ENCODE measurements at regions not wholly inside any gene's neighbourhood (a gene's known extent, or its start where the extent isn't known, plus 50 kb on each side); places are given as distances from the start of the nearest gene placed in this dataset.

- TF ChIP-seq EP300 (IDR thresholded peaks at IDR 0.05; ENCODE audit: low read depth) (no peak), POLR2A (IDR thresholded peaks at IDR 0.05) (no peak), CTCF (IDR thresholded peaks at IDR 0.05) (no peak), POLR2AphosphoS5 (IDR thresholded peaks at IDR 0.05) (no peak)
- H3K9me3 ChIP-seq = no peaks in the 10 kb centered on the region
- WGBS, 2 donors (ENCODE audit: low coverage in 1 of 2) = 71 to 85% methylated on average over 4 of the region's 4 CpGs
- no peaks in the 10 kb centered on the region for H3K4me1 ChIP-seq
- no peaks in the 10 kb centered on the region for H3K36me3 ChIP-seq
- DNase-seq = no peak
- in situ Hi-C loops (cut with MboI; ENCODE audit: low pct_ligation_motif_present in 1 of 4, low pct_unique_long_range_greater_than_20kb in 1 of 4, low sequenced_read_pairs in 3 of 4) (no loop called here), intact Hi-C loops (cut with DNase I; ENCODE audit: low total_unique reads) (no loop called here)
- no peaks in the 10 kb centered on the region for H3K27me3 ChIP-seq
- H3K4me3 ChIP-seq = no peak overlapping the region
- no peak overlapping the region for H3K27ac ChIP-seq
Measured at GRCh38 chr4:165754664-165755063, 118.4 kb upstream of the TLL1 start.

GRCh38 chr4:165756836-165757235, 116.2 kb upstream of the TLL1 start:
- no peak overlapping the region for H3K4me3 ChIP-seq
- TF ChIP-seq POLR2A (IDR thresholded peaks at IDR 0.05) = no peak
- TF ChIP-seq CTCF (IDR thresholded peaks at IDR 0.05) = no peak
- no peak for TF ChIP-seq EP300 (IDR thresholded peaks at IDR 0.05; ENCODE audit: low read depth)
- no peak for TF ChIP-seq POLR2AphosphoS5 (IDR thresholded peaks at IDR 0.05)
- no peaks in the 10 kb centered on the region for H3K27me3 ChIP-seq
- DNase-seq = no peak
- intact Hi-C loops (cut with DNase I; ENCODE audit: low total_unique reads) = no loop called here
- H3K9me3 ChIP-seq = no peaks in the 10 kb centered on the region
- H3K4me1 ChIP-seq = no peaks in the 10 kb centered on the region
- in situ Hi-C loops (cut with MboI; ENCODE audit: low pct_ligation_motif_present in 1 of 4, low pct_unique_long_range_greater_than_20kb in 1 of 4, low sequenced_read_pairs in 3 of 4) = no loop called here
- WGBS, 2 donors (ENCODE audit: low coverage in 1 of 2) = 86% methylated on average over 1 of the region's 1 CpG
- no peak overlapping the region for H3K27ac ChIP-seq
- no peaks in the 10 kb centered on the region for H3K36me3 ChIP-seq

- Histone ChIP-seq H3K4me3 (no peak overlapping the region), H3K9me3 (no peaks in the 10 kb centered on the region), H3K36me3 (no peaks in the 10 kb centered on the region), H3K27me3 (no peaks in the 10 kb centered on the region), H3K27ac (no peak overlapping the region), H3K4me1 (no peaks in the 10 kb centered on the region)
- in situ Hi-C loops (cut with MboI; ENCODE audit: low pct_ligation_motif_present in 1 of 4, low pct_unique_long_range_greater_than_20kb in 1 of 4, low sequenced_read_pairs in 3 of 4) = no loop called here
- 39 to 56% methylated on average over 2 to 3 of the region's 3 CpGs for WGBS, 2 donors (ENCODE audit: low coverage in 1 of 2)
- no peak for DNase-seq
- intact Hi-C loops (cut with DNase I; ENCODE audit: low total_unique reads) = no loop called here
- TF ChIP-seq CTCF (IDR thresholded peaks at IDR 0.05) (no peak), EP300 (IDR thresholded peaks at IDR 0.05; ENCODE audit: low read depth) (no peak), POLR2AphosphoS5 (IDR thresholded peaks at IDR 0.05) (no peak), POLR2A (IDR thresholded peaks at IDR 0.05) (no peak)
Measured at GRCh38 chr4:165757451-165757850, 115.6 kb upstream of the TLL1 start.

- in situ Hi-C loops (cut with MboI; ENCODE audit: low pct_ligation_motif_present in 1 of 4, low pct_unique_long_range_greater_than_20kb in 1 of 4, low sequenced_read_pairs in 3 of 4) = no loop called here
- 63 to 79% methylated on average over 2 of the region's 2 CpGs for WGBS, 2 donors (ENCODE audit: low coverage in 1 of 2)
- intact Hi-C loops (cut with DNase I; ENCODE audit: low total_unique reads) = no loop called here
- H3K9me3 ChIP-seq = no peaks in the 10 kb centered on the region
- TF ChIP-seq CTCF (IDR thresholded peaks at IDR 0.05) = no peak
- no peak for TF ChIP-seq POLR2AphosphoS5 (IDR thresholded peaks at IDR 0.05)
- no peak for TF ChIP-seq POLR2A (IDR thresholded peaks at IDR 0.05)
- no peak for TF ChIP-seq EP300 (IDR thresholded peaks at IDR 0.05; ENCODE audit: low read depth)
- H3K27ac ChIP-seq = no peak overlapping the region
- no peak for DNase-seq
- no peaks in the 10 kb centered on the region for H3K4me1 ChIP-seq
- no peak overlapping the region for H3K4me3 ChIP-seq
- no peaks in the 10 kb centered on the region for H3K36me3 ChIP-seq
- H3K27me3 ChIP-seq = no peaks in the 10 kb centered on the region
Measured at GRCh38 chr4:165758086-165758485, 115.0 kb upstream of the TLL1 start.

Measured in transverse colon (tissue), 4 donors.